ENCODE measurements at regions not wholly inside any gene's neighbourhood (a gene's known extent, or its start where the extent isn't known, plus 50 kb on each side); places are given as distances from the start of the nearest gene placed in this dataset.
"Not testable (repeated sequence)": the region's sequence is repeated elsewhere in the genome, so short reads cannot be mapped to it uniquely, and the experiment has no call there.

- H3K23me2 ChIP-seq (ENCODE audit: low read depth, low read length); CTCF ChIA-PET (ENCODE audit: partially characterized antibody); H3K18ac ChIP-seq (ENCODE audit: extremely low read depth, low read length); H3K27me3 ChIP-seq (replicated peaks in 1 of 4; ENCODE audit: control insufficient read depth in 3 of 4, extremely low read depth in 1 of 4, insufficient read depth in 3 of 4, low read length in 3 of 4); H3K14ac ChIP-seq (ENCODE audit: insufficient read length); H4K8ac ChIP-seq (ENCODE audit: extremely low read depth, insufficient read depth, low read length); H3K27ac ChIP-seq (ENCODE audit: low read depth, low read length); H3K4me3 ChIP-seq (ENCODE audit: extremely low read depth in 1 of 4, insufficient read depth in 2 of 4, low read depth in 3 of 4, low read length in 4 of 4); H2BK20ac ChIP-seq (ENCODE audit: low read length); FAIRE-seq; H3K4me2 ChIP-seq (ENCODE audit: insufficient read depth in 1 of 2, low read depth in 2 of 2, low read length in 2 of 2); H2BK15ac ChIP-seq (ENCODE audit: low read length); H3K9ac ChIP-seq (replicated peaks in 1 of 4; ENCODE audit: extremely low read depth in 1 of 4, low read depth in 3 of 4, low read length in 3 of 4); H2BK120ac ChIP-seq (replicated peaks; ENCODE audit: low read depth, low read length); H4K20me1 ChIP-seq (replicated peaks in 1 of 2; ENCODE audit: control insufficient read depth in 1 of 2, insufficient read depth in 2 of 2, low read length in 2 of 2); POLR2A ChIA-PET (ENCODE audit: partially characterized antibody); H3K79me2 ChIP-seq (ENCODE audit: control insufficient read depth in 1 of 2, insufficient read depth in 2 of 2, low read length in 2 of 2); H2AK5ac ChIP-seq (ENCODE audit: low read depth, low read length); H3K4me1 ChIP-seq (replicated peaks in 1 of 4; ENCODE audit: control insufficient read depth in 3 of 4, insufficient read depth in 4 of 4, low read length in 3 of 4); H2BK5ac ChIP-seq (ENCODE audit: low read depth, low read length); H2AFZ ChIP-seq (ENCODE audit: low read length); H4K5ac ChIP-seq (ENCODE audit: insufficient read length, low read depth, low read length); DNase-seq (ENCODE audit: low read depth in 1 of 2, low spot score in 2 of 2); H3K56ac ChIP-seq (replicated peaks; ENCODE audit: insufficient read length, low read depth, low read length); H3K79me1 ChIP-seq (ENCODE audit: low read depth, low read length); H3K23ac ChIP-seq (ENCODE audit: insufficient read length); H3K4ac ChIP-seq (replicated peaks; ENCODE audit: insufficient read length, low read depth, low read length); H3K36me3 ChIP-seq (ENCODE audit: control insufficient read depth in 2 of 4, insufficient read depth in 4 of 4, low read length in 3 of 4); H3K9me3 ChIP-seq (ENCODE audit: insufficient read depth in 2 of 2, low read depth in 1 of 2, low read length in 1 of 2); H2BK12ac ChIP-seq (ENCODE audit: low read depth, low read length); H4K91ac ChIP-seq (replicated peaks; ENCODE audit: insufficient read length, low read length): not testable (repeated sequence)
- 80% methylated on average over 2 of the region's 4 CpGs; no CpG with 5 or more reads in 1 of the 2 experiments for WGBS, 2 experiments (ENCODE audit: extremely low coverage in 1 of 2, insufficient coverage in 1 of 2, insufficient read length in 1 of 2, insufficient replicate concordance in 2 of 2, low coverage in 1 of 2, low lambda C conversion rate in 2 of 2, missing lambda C conversion rate in 1 of 2)
Measured at GRCh38 chr16:16722666-16723065, 343.7 kb downstream of the NPIPA7 start.

GRCh38 chr16:16723819-16724519 is 345.0 kb downstream of the NPIPA7 start:
- WGBS, 2 experiments (ENCODE audit: extremely low coverage in 1 of 2, insufficient coverage in 1 of 2, insufficient read length in 1 of 2, insufficient replicate concordance in 2 of 2, low coverage in 1 of 2, low lambda C conversion rate in 2 of 2, missing lambda C conversion rate in 1 of 2), result no CpG with 5 or more reads among the region's 6 CpGs
- H2BK15ac ChIP-seq (ENCODE audit: low read length); H2BK12ac ChIP-seq (ENCODE audit: low read depth, low read length); H3K27ac ChIP-seq (ENCODE audit: low read depth, low read length); H3K18ac ChIP-seq (ENCODE audit: extremely low read depth, low read length); H2AK5ac ChIP-seq (ENCODE audit: low read depth, low read length); H3K4me2 ChIP-seq (ENCODE audit: insufficient read depth in 1 of 2, low read depth in 2 of 2, low read length in 2 of 2); H3K9ac ChIP-seq (replicated peaks in 1 of 4; ENCODE audit: extremely low read depth in 1 of 4, low read depth in 3 of 4, low read length in 3 of 4); H3K4me3 ChIP-seq (ENCODE audit: extremely low read depth in 1 of 4, insufficient read depth in 2 of 4, low read depth in 3 of 4, low read length in 4 of 4); H3K27me3 ChIP-seq (replicated peaks in 1 of 4; ENCODE audit: control insufficient read depth in 3 of 4, extremely low read depth in 1 of 4, insufficient read depth in 3 of 4, low read length in 3 of 4); H2AFZ ChIP-seq (ENCODE audit: low read length); H4K8ac ChIP-seq (ENCODE audit: extremely low read depth, insufficient read depth, low read length); H3K9me3 ChIP-seq (ENCODE audit: insufficient read depth in 2 of 2, low read depth in 1 of 2, low read length in 1 of 2); H3K14ac ChIP-seq (ENCODE audit: insufficient read length); POLR2A ChIA-PET (ENCODE audit: partially characterized antibody); H3K23ac ChIP-seq (ENCODE audit: insufficient read length); H2BK5ac ChIP-seq (ENCODE audit: low read depth, low read length); H3K23me2 ChIP-seq (ENCODE audit: low read depth, low read length); H4K91ac ChIP-seq (replicated peaks; ENCODE audit: insufficient read length, low read length); H3K56ac ChIP-seq (replicated peaks; ENCODE audit: insufficient read length, low read depth, low read length); H3K79me2 ChIP-seq (ENCODE audit: control insufficient read depth in 1 of 2, insufficient read depth in 2 of 2, low read length in 2 of 2); DNase-seq (ENCODE audit: low read depth in 1 of 2, low spot score in 2 of 2); H3K4me1 ChIP-seq (replicated peaks in 1 of 4; ENCODE audit: control insufficient read depth in 3 of 4, insufficient read depth in 4 of 4, low read length in 3 of 4); H2BK20ac ChIP-seq (ENCODE audit: low read length); H3K36me3 ChIP-seq (ENCODE audit: control insufficient read depth in 2 of 4, insufficient read depth in 4 of 4, low read length in 3 of 4); H3K4ac ChIP-seq (replicated peaks; ENCODE audit: insufficient read length, low read depth, low read length); FAIRE-seq; H4K5ac ChIP-seq (ENCODE audit: insufficient read length, low read depth, low read length); H3K79me1 ChIP-seq (ENCODE audit: low read depth, low read length); CTCF ChIA-PET (ENCODE audit: partially characterized antibody); H2BK120ac ChIP-seq (replicated peaks; ENCODE audit: low read depth, low read length); H4K20me1 ChIP-seq (replicated peaks in 1 of 2; ENCODE audit: control insufficient read depth in 1 of 2, insufficient read depth in 2 of 2, low read length in 2 of 2): not testable (repeated sequence)

All from H1 (cell line).